AG09319 (cell line): ENCODE measurements at regions not wholly inside any gene's neighbourhood (a gene's known extent, or its start where the extent isn't known, plus 50 kb on each side); places are given as distances from the start of the nearest gene placed in this dataset.
"Not testable (repeated sequence)": the region's sequence is repeated elsewhere in the genome, so short reads cannot be mapped to it uniquely, and the experiment has no call there.

Experiments used
- DNase-seq: peaks from one replicate; pipeline ENCODE4 v3.0.0-alpha.2; 2010; ENCODE audit warnings: low read depth; ENCODE audit errors: extremely low read depth
- TF ChIP-seq, protein P1 (sequence below): IDR thresholded peaks from 2 replicates; pipeline ENCODE4 v1.5.1; 2011; ENCODE audit warnings: low read depth, mild to moderate bottlenecking, inconsistent platforms, low read length, moderate library complexity

DNA sequence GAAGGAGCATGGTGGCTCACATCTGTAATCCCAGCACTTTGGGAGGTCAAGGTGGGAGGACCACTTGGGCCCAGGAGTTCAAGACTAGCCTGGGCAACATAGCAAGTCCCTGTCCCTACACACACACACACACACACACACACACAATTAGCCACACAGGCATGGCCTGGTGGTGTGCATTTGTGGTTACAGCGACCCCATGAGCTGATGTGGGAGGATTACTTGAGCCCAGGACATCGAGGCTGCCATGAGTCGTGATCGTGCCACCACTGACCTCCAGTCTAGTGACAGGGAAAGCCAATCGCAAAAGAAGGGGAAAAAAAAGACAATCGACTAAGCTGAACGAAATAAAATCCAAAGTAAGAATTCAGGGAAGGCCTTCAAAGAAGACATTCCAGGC, 67.9 kb downstream of the TBX3 start:
- TF ChIP-seq, protein P1, sequence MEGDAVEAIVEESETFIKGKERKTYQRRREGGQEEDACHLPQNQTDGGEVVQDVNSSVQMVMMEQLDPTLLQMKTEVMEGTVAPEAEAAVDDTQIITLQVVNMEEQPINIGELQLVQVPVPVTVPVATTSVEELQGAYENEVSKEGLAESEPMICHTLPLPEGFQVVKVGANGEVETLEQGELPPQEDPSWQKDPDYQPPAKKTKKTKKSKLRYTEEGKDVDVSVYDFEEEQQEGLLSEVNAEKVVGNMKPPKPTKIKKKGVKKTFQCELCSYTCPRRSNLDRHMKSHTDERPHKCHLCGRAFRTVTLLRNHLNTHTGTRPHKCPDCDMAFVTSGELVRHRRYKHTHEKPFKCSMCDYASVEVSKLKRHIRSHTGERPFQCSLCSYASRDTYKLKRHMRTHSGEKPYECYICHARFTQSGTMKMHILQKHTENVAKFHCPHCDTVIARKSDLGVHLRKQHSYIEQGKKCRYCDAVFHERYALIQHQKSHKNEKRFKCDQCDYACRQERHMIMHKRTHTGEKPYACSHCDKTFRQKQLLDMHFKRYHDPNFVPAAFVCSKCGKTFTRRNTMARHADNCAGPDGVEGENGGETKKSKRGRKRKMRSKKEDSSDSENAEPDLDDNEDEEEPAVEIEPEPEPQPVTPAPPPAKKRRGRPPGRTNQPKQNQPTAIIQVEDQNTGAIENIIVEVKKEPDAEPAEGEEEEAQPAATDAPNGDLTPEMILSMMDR = no peak
- no peak for DNase-seq

DNA sequence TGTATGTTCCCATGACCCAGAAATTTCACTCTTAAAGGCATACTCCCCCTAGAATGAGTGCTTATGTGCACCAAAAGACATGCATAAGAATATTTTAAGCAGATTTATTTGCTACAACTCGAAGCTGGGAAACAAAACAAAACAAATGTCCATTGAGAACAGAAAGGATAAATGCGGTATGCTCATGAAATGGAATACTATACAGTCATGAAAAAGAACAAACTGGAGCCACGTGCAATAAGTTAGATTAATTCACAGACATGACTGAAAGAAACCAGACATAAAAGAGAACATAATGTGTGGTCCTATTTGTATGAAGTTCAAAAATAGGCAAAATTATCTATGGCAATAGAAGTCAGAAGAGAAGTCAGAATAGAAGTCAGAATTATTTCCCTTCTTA, 69.9 kb downstream of the TBX3 start:
- TF ChIP-seq, protein P1 = no peak
- no peak for DNase-seq

DNA sequence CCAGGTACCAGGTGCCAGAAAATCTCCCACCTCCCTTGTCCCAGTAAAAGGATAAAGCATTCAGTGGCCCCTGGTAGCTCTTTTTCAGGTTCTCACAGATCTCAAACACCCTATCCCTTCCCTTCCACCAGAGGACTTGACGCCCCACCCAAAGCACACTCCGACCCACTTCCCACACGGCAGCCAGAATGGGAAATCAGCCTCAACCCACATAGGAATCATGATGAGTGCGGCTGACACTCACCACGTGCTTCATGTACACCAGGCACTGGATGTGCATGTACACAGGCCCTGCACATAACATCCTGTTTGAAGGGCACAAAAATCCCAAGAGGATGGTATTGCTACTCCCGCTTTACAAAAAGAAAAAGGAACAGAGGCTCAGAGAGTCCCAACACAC, 71.9 kb downstream of the TBX3 start:
- DNase-seq = no peak
- TF ChIP-seq, protein P1 = no peak

DNA sequence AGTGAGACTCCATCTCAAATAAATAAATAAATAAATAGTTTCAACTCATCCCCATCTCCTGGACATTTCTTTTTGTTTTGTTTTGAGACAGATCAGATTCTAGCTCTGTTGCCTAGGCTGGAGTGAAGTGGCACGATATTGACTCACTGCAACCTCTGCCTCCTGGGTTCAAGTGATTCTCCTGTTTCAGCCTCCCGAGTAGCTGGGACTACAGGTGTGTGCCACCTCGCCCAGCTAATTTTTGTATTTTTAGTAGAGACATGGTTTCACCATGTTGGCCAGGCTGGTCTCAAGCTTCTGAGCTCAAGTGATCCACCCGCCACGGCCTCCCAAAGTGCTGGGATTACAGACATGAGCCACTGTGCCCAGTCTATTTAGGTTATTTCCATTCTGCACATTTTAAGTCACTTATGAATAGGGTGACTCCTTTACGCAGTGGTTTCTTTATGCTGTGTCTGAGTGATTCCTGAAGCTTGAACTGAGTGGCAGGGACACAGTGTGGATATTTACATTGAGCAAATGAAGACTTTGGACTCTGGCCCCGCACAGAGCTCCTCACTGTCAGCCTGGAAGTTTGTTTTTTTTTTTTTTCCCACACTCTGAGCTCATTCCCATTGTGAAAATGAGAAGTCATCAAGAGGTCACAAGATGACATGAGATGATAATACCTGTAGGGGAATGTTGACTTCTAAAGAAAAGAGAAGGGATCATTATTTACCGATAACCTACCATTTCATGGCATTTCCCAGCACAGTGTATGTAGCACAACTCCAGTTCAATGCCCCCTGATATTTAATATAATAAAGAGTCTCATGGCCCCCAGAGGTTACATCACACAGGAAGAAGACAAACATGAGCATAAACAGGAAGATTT, 72.6 kb downstream of the TBX3 start:
- TF ChIP-seq, protein P1 = no peak
- no peak for DNase-seq

DNA sequence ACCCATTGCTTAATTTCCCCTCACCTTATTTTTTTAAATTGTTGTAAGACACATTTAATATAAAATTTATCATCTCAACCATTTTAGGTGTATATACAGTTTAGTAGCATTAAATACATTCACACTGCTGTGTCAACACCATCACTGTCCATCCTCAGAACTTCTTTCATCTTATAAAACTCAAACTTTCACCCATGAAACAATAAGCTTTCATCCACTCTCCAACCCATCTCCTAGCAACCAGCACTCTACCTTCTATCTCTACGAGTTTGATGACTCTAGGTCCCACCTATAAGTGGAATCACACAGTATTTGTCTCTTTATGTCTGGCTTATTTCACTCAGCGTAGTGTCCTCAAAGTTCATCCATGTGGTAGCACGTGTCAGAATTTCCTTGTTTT, 75.5 kb downstream of the TBX3 start:
- no peak for DNase-seq
- TF ChIP-seq, protein P1 = no peak

- DNase-seq = no peak
- TF ChIP-seq, protein P1 = no peak
Measured at GRCh38 chr12:114605918-114606317, 78.1 kb downstream of the TBX3 start.

DNA sequence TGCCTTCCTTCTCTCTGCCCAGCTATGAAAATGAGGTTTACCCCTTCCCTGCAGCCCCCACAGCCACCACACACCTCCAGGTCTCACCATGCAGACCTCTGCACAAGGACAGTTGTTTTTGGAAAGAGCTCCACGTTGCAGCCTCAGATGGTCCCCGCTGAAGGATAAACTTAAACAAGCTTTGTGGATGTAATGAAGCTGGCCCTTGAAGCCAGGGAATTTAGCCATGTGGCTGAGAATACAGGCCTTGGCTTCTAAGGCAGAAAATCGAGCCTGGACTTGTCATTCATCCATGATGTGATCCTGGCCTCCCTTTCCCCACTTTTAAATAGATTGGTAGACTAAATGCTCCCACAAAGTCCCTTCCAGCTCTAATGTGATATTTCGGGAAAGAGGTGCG, 79.4 kb downstream of the TBX3 start:
- DNase-seq = no peak
- TF ChIP-seq, protein P1 = no peak

DNA sequence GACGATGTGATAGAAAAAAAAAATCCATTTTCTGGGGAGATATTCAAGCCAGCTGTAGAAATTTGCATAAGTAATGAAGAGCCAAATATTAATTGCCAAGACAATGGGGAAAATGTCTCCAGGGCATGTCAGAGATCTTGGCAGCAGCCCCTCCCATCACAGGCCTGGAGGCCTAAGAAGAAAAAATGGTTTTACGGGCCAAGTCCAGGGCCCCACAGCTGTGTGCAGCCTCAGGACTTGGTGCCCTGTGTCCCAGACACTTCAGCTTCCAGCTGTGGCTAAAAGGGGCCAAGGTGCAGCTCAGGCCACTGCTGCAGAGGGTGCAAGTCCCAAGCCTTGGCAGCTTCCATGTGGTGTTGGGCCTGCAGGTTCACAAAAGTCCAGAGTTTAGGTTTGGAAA, 83.4 kb downstream of the TBX3 start:
- not testable (repeated sequence) for DNase-seq
